HUES64 (cell line): ENCODE measurements at regions not wholly inside any gene's neighbourhood (a gene's known extent, or its start where the extent isn't known, plus 50 kb on each side); places are given as distances from the start of the nearest gene placed in this dataset.

Experiments
- H3K27ac ChIP-seq: 2 replicates; pipeline ENCODE4 v1.7.0; 2013; ENCODE audit warnings: low read depth, low read length, inconsistent platforms
- H3K27me3 ChIP-seq: 2 replicates; pipeline ENCODE4 v1.6.1; 2013; ENCODE audit warnings: mild to moderate bottlenecking, low read length; ENCODE audit not compliant: insufficient read depth
- H3K36me3 ChIP-seq: 2 replicates; pipeline ENCODE4 v1.6.1; 2013; ENCODE audit warnings: mild to moderate bottlenecking, low read length; ENCODE audit not compliant: insufficient read depth
- H3K4me1 ChIP-seq: 2 replicates; pipeline ENCODE4 v1.6.1; 2013; ENCODE audit warnings: mild to moderate bottlenecking, low read length, moderate library complexity; ENCODE audit not compliant: insufficient read depth
- H3K4me3 ChIP-seq: 2 replicates; pipeline ENCODE4 v1.5.1; 2013; ENCODE audit warnings: mild to moderate bottlenecking, low read length, moderate library complexity
- H3K9ac ChIP-seq: 2 replicates; pipeline ENCODE4 v1.6.1; 2013; ENCODE audit warnings: mild to moderate bottlenecking, low read depth, low read length
- H3K9me3 ChIP-seq: 2 replicates; pipeline ENCODE4 v1.6.1; 2013; ENCODE audit warnings: low read depth, low read length; ENCODE audit not compliant: insufficient read depth
- WGBS: fragments of 150-250, 120-280 bp; methylation state at CpG from one replicate; pipeline ENCODE4 v1.1.7; 2013; ENCODE audit warnings: missing lambda C conversion rate; 5-methylcytosine and 5-hydroxymethylcytosine counted together

GRCh38 chr12:46530373-46531056, 157.9 kb upstream of the SLC38A2 start:
- H3K27ac ChIP-seq = no peak overlapping the region
- WGBS = 93% methylated on average over 14 of the region's 14 CpGs
- H3K4me1 ChIP-seq = no peaks in the 10 kb centered on the region
- peaks cover 20% of the 10 kb centered on the region for H3K9me3 ChIP-seq
- no peaks in the 10 kb centered on the region for H3K36me3 ChIP-seq
- no peaks in the 10 kb centered on the region for H3K27me3 ChIP-seq
- no peak overlapping the region for H3K9ac ChIP-seq
- no peak overlapping the region for H3K4me3 ChIP-seq

GRCh38 chr12:46526233-46526632, 153.7 kb upstream of the SLC38A2 start:
- WGBS = 97% methylated on average over 3 of the region's 3 CpGs
- no peak overlapping the region for H3K4me3 ChIP-seq
- H3K27ac ChIP-seq = no peak overlapping the region

DNA sequence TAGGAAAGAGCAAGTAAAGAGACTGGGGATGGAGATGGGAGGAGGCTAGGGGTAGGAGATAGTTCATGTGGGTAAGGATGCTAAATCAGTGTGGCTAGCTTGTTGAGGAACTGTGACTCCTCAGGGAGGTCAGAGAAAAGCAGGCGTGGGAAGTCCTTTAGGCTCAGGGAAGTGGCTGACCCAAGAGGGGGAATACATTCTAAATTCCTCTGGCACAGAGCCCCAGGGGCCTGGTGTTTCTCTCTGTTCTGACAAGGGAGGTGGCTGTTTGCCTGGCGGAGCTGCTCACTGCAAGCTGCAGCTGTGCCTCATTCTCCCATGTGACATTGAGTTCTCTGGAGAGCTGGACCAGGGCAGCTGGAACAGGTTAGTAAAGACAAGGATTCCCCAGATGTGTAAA, 152.2 kb upstream of the SLC38A2 start:
- no peaks in the 10 kb centered on the region for H3K36me3 ChIP-seq
- H3K27me3 ChIP-seq = no peaks in the 10 kb centered on the region
- no peak overlapping the region for H3K27ac ChIP-seq
- peaks cover 7% of the 10 kb centered on the region; the same call in 1 of the 2 replicates for H3K9me3 ChIP-seq
- H3K4me3 ChIP-seq = no peak overlapping the region
- WGBS = 93% methylated on average over 2 of the region's 2 CpGs
- H3K9ac ChIP-seq = no peak overlapping the region
- no peaks in the 10 kb centered on the region for H3K4me1 ChIP-seq

More at GRCh38 chr12:46526233-46526632, 153.7 kb upstream of the SLC38A2 start:
- Histone ChIP-seq H3K9ac (no peak overlapping the region), H3K4me1 (no peaks in the 10 kb centered on the region), H3K36me3 (no peaks in the 10 kb centered on the region), H3K27me3 (no peaks in the 10 kb centered on the region), H3K9me3 (peaks cover 14% of the 10 kb centered on the region)

DNA sequence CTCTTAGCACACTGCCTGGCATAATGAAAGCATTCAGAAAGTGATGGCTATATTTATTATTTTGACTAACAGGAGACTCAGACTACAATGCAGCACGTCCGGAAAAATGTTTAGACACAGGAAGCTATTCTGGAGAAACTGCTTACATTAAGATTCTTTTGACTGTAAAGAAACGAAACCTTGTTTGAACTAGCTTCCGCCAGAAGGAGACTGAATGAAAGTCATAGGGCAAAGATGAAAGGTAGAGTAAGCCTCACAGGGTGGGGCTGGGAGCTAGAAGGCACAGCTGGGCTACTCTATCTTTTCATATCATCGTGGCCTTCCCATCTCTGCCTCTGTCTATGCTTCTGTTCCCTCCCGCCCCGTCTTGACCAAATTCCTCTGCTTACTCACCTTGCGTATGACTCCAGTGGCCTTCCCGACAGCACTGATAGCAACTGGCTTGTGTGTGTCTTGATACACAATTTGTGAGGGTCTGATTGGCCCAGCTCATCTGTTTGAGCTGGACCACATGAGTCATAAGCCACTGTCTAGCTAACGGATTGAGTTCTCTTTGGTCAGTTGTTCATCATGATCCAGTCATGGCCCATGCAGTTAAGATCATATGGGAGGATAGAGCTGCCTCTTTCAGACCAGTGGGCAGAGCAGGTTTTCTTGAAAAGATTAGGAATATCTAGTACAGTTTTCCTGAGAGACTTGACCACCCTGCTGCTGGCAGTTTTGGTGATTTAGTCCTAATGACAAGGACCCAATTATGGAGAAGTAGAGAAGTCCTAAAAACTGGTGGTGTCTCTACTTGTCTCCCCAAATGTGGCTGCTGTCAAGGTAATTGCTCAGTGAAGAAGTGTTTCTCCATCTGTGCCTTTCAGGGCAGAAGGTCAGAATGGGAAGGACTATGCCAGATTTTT, 151.5 kb upstream of the SLC38A2 start:
- WGBS = 94% methylated on average over 10 of the region's 10 CpGs
- Histone ChIP-seq H3K9ac (no peak overlapping the region), H3K27me3 (no peaks in the 10 kb centered on the region), H3K9me3 (peaks cover 7% of the 10 kb centered on the region; the same call in 1 of the 2 replicates), H3K36me3 (no peaks in the 10 kb centered on the region), H3K27ac (no peak overlapping the region), H3K4me3 (no peak overlapping the region), H3K4me1 (peaks cover 4% of the 10 kb centered on the region; the same call in 1 of the 2 replicates)

GRCh38 chr12:46523446-46523845, 150.9 kb upstream of the SLC38A2 start:
- H3K9me3 ChIP-seq = peaks cover 4% of the 10 kb centered on the region; the same call in 1 of the 2 replicates
- H3K4me3 ChIP-seq = no peak overlapping the region
- WGBS = 89% methylated on average over 1 of the region's 2 CpGs
- H3K9ac ChIP-seq = no peak overlapping the region
- H3K4me1 ChIP-seq = peaks cover 10% of the 10 kb centered on the region; the same call in 1 of the 2 replicates
- H3K36me3 ChIP-seq = no peaks in the 10 kb centered on the region
- no peak overlapping the region for H3K27ac ChIP-seq
- no peaks in the 10 kb centered on the region for H3K27me3 ChIP-seq

DNA sequence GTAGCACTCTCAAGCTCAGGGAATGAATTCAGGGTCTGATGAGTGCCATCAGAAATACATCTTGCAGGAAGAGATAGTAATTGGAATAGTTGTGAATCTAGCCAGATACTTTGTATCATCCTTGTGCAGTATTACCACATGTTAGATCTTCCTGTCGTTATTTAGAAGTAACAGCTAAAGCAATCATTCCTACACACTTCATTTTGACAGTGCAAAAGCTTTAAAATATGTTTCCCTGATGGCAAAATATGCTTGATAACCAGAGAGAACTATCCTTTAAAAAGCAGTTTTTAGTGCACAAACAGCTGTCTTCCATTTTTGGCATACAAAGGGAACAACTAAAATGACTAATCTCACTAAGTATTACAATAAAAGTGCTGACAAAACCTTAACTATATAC, 149.5 kb upstream of the SLC38A2 start:
- no peak overlapping the region for H3K9ac ChIP-seq
- H3K27ac ChIP-seq = no peak overlapping the region
- H3K36me3 ChIP-seq = no peaks in the 10 kb centered on the region
- peaks cover 10% of the 10 kb centered on the region; the same call in 1 of the 2 replicates for H3K4me1 ChIP-seq
- no peaks in the 10 kb centered on the region for H3K9me3 ChIP-seq
- no peaks in the 10 kb centered on the region for H3K27me3 ChIP-seq
- 96% methylated on average over 1 of the region's 1 CpG for WGBS
- H3K4me3 ChIP-seq = no peak overlapping the region

- Histone ChIP-seq H3K36me3 (no peaks in the 10 kb centered on the region), H3K4me3 (no peak overlapping the region), H3K27ac (no peak overlapping the region), H3K9ac (no peak overlapping the region), H3K27me3 (no peaks in the 10 kb centered on the region), H3K9me3 (no peaks in the 10 kb centered on the region), H3K4me1 (peaks cover 10% of the 10 kb centered on the region; the same call in 1 of the 2 replicates)
- 95% methylated on average over 1 of the region's 2 CpGs for WGBS
Observed at GRCh38 chr12:46521145-46521544, 148.6 kb upstream of the SLC38A2 start.

- Histone ChIP-seq H3K9ac (no peak overlapping the region), H3K27me3 (no peaks in the 10 kb centered on the region), H3K4me1 (peaks cover 10% of the 10 kb centered on the region; the same call in 1 of the 2 replicates), H3K36me3 (no peaks in the 10 kb centered on the region), H3K9me3 (no peaks in the 10 kb centered on the region), H3K27ac (no peak overlapping the region), H3K4me3 (no peak overlapping the region)
- WGBS = 93% methylated on average over 1 of the region's 1 CpG
Observed at GRCh38 chr12:46519407-46519806, 146.8 kb upstream of the SLC38A2 start.

DNA sequence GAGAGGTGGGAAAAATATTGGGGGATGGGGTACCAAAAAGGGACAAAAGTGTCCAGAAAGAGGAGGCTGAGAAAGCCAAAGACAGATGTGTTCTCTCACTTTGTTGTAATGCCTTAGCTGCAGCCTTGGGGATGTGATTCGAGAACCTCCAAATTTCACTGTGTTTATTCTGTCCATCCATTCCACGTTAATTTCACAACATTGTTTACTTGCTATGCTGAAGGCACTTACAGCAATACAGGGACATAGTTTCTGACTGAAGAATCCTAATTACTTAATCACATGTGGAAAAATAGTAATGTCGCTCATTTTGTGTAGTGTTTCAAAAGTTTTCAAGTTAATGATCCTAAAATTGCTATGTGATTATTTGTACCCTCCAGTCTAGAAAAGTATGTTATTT, 146.2 kb upstream of the SLC38A2 start:
- H3K9me3 ChIP-seq = no peaks in the 10 kb centered on the region
- peaks cover 10% of the 10 kb centered on the region; the same call in 1 of the 2 replicates for H3K4me1 ChIP-seq
- 87% methylated on average over 2 of the region's 3 CpGs for WGBS
- no peak overlapping the region for H3K27ac ChIP-seq
- H3K4me3 ChIP-seq = no peak overlapping the region
- H3K36me3 ChIP-seq = no peaks in the 10 kb centered on the region
- no peaks in the 10 kb centered on the region for H3K27me3 ChIP-seq
- H3K9ac ChIP-seq = no peak overlapping the region

DNA sequence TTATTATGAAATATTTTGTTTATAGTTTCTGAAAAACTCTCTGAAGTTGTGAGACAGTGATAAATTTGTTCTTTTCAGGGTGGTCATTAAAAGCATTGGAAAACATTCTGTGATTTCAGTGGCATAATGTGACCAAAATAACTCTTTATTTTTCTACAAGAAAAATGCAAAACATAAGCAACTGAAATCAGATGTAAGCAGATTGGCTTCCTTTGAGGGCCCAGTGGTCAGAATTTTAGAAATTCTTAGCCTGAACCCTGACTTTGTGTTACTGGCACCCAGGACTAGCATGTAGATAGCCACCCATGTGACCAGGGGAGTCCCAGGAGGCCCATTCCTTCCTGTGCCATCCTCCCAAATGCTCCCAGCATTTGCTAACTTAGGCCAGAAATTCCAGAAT, 145.6 kb upstream of the SLC38A2 start:
- H3K36me3 ChIP-seq = no peaks in the 10 kb centered on the region
- no peak overlapping the region for H3K4me3 ChIP-seq
- H3K27ac ChIP-seq = no peak overlapping the region
- no peaks in the 10 kb centered on the region for H3K27me3 ChIP-seq
- H3K9me3 ChIP-seq = no peaks in the 10 kb centered on the region
- peaks cover 10% of the 10 kb centered on the region; the same call in 1 of the 2 replicates for H3K4me1 ChIP-seq
- no peak overlapping the region for H3K9ac ChIP-seq

GRCh38 chr12:46517579-46517962, 145.0 kb upstream of the SLC38A2 start:
- Histone ChIP-seq H3K36me3 (no peaks in the 10 kb centered on the region), H3K9ac (no peak overlapping the region), H3K9me3 (no peaks in the 10 kb centered on the region), H3K4me1 (peaks cover 10% of the 10 kb centered on the region; the same call in 1 of the 2 replicates), H3K4me3 (no peak overlapping the region), H3K27ac (no peak overlapping the region), H3K27me3 (no peaks in the 10 kb centered on the region)
- WGBS = 90% methylated on average over 1 of the region's 1 CpG
